ENCODE measurements at regions not wholly inside any gene's neighbourhood (a gene's known extent, or its start where the extent isn't known, plus 50 kb on each side); places are given as distances from the start of the nearest gene placed in this dataset.

DNA sequence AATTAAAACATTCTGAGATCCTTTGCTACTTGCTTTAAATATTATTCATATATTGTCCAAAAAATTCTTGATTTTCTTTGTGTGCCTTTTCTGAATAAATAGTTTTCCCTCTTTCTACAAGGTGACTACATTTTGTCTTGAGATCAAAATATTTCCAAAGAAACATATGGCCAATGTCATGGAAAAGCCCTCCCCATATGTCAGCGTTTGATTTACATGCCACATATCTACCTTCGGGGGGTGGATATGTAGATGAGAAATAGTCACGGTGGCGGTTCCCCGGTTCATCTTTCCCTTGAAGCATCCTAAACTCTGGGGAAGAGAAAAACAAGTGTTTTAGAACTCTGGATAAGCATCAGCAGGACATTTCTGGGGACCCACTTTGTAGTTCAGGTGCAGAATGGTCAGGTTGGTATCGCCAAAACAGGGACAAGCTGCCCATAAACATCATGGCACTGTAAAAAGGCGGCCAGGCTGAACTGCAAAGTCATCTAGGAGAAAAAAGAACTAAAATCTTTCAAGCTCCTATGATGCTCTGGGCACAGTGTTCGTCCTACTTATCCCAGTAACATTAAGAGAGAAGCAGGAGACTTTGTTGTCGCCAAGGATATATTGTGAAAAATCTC is 91.5 kb downstream of the MEX3B start:
- intact Hi-C loops (cut with micrococcal nuclease): no loop called here
- H3K27ac ChIP-seq (replicated peaks): no peak overlapping the region
- no peak for DNase-seq
- TF ChIP-seq, protein P1, sequence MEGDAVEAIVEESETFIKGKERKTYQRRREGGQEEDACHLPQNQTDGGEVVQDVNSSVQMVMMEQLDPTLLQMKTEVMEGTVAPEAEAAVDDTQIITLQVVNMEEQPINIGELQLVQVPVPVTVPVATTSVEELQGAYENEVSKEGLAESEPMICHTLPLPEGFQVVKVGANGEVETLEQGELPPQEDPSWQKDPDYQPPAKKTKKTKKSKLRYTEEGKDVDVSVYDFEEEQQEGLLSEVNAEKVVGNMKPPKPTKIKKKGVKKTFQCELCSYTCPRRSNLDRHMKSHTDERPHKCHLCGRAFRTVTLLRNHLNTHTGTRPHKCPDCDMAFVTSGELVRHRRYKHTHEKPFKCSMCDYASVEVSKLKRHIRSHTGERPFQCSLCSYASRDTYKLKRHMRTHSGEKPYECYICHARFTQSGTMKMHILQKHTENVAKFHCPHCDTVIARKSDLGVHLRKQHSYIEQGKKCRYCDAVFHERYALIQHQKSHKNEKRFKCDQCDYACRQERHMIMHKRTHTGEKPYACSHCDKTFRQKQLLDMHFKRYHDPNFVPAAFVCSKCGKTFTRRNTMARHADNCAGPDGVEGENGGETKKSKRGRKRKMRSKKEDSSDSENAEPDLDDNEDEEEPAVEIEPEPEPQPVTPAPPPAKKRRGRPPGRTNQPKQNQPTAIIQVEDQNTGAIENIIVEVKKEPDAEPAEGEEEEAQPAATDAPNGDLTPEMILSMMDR (IDR thresholded peaks at IDR 0.05; ENCODE audit: borderline replicate concordance): no peak
- no peaks in the 10 kb centered on the region for H3K27me3 ChIP-seq (ENCODE audit: low read depth)
- H3K4me3 ChIP-seq: no peak overlapping the region
- no peaks in the 10 kb centered on the region for H3K36me3 ChIP-seq
- H3K4me1 ChIP-seq: peaks cover 12% of the 10 kb centered on the region
- H3K9me3 ChIP-seq (replicated peaks): no peaks in the 10 kb centered on the region

DNA sequence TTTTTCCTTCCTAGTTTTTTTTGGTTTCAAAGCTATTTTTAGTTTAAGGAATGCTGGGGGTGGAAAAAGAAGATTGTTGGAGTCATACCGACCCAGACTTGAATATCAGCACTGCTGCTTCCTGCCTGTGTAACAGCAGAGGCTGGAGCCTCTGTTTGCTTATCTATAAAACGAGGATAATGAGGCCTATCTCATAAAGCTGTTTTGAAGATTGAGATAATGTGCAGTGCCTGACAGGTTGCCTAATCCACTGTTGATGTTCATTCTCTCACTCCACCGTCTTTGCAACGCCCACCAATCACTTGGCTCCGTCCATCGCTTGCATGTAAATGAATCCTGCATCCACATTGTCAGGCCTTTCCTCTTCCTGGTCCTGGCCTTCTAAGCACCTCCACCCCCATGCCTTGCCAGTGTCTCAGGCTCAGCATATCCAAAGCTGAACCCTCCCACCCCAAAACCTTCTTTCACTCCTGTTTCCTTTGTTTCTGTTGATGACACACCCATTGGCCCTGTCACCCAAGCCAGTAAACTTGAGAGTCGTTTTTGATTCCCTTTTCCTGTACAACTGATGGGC is 94.9 kb downstream of the MEX3B start:
- Histone ChIP-seq H3K27ac (replicated peaks) (no peak overlapping the region), H3K27me3 (ENCODE audit: low read depth) (no peaks in the 10 kb centered on the region), H3K4me3 (no peak overlapping the region), H3K36me3 (no peaks in the 10 kb centered on the region), H3K9me3 (replicated peaks) (no peaks in the 10 kb centered on the region), H3K4me1 (peaks cover 11% of the 10 kb centered on the region)
- intact Hi-C loops (cut with micrococcal nuclease): no loop called here
- TF ChIP-seq, protein P1 (IDR thresholded peaks at IDR 0.05; ENCODE audit: borderline replicate concordance): no peak
- no peak for DNase-seq

DNA sequence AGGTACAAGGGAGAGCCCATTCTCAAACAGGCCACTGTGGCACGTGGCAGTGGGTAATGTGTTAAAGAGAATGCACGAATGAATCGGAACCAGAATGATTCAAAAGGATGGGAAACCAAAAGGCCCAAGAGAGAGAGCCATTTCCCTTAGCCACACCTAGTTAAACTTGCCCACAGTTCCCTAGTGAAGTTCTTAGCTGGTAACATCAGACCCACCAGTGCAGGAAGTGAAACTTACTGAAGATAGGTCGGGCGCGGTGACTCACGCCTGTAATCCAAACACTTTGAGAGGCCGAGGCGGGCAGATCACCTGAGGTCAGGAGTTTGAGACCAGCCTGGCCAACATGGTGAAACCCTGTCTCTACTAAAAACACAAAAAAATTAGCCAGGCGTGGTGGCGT is 97.1 kb downstream of the MEX3B start:
- Histone ChIP-seq H3K27me3 (ENCODE audit: low read depth) (no peaks in the 10 kb centered on the region), H3K36me3 (no peaks in the 10 kb centered on the region), H3K27ac (replicated peaks) (no peak overlapping the region), H3K4me1 (peaks cover 8% of the 10 kb centered on the region), H3K4me3 (no peak overlapping the region), H3K9me3 (replicated peaks) (no peaks in the 10 kb centered on the region)
- no peak for DNase-seq
- TF ChIP-seq, protein P1 (IDR thresholded peaks at IDR 0.05; ENCODE audit: borderline replicate concordance): no peak
- intact Hi-C loops (cut with micrococcal nuclease): no loop called here

DNA sequence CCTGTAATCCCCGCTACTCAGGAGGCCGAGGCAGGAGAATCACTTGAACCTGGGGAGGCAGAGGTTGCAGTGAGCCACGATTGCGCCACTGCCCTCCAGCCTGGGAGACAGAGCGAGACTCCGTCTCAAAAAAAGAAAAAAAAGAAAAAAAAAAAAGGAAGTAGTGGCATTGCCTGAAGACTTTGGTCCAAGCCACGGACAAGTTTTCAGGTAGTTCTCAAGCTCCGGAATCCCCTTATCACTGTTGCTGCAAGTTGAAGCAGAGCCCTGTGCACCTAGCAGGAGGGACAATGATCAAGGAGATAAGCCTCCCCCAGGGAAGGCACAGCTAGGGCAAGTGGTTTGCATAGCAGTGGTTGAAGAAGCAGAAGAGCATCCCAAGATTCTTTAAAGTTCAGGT is 97.6 kb downstream of the MEX3B start:
- intact Hi-C loops (cut with micrococcal nuclease): no loop called here
- TF ChIP-seq, protein P1 (IDR thresholded peaks at IDR 0.05; ENCODE audit: borderline replicate concordance): no peak
- H3K36me3 ChIP-seq: no peaks in the 10 kb centered on the region
- H3K27me3 ChIP-seq (ENCODE audit: low read depth): no peaks in the 10 kb centered on the region
- H3K9me3 ChIP-seq (replicated peaks): no peaks in the 10 kb centered on the region
- no peak for DNase-seq
- peaks cover 8% of the 10 kb centered on the region for H3K4me1 ChIP-seq
- H3K4me3 ChIP-seq: no peak overlapping the region
- H3K27ac ChIP-seq (replicated peaks): no peak overlapping the region

DNA sequence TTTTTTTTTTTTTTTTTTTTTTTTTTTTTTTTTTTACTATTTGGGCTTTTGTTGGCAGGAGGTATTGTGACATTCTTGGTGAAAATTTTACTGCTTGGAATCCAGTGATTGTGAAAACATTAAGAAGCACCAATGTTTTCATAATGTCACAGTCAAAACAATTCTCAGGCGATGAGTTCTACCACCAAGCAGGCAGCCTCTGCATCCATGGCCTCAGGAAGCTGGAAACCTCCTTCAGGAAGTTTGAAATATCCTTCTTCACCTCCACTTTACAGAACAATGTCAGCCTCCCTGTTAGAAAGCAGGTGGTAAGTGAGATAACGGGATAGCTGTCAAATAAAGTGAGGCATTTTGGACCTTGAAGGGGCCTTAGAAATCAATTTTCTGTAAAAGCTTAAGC is 98.3 kb downstream of the MEX3B start:
- Histone ChIP-seq H3K27ac (replicated peaks) (no peak overlapping the region), H3K9me3 (replicated peaks) (no peaks in the 10 kb centered on the region), H3K36me3 (no peaks in the 10 kb centered on the region), H3K4me3 (no peak overlapping the region), H3K4me1 (peaks cover 8% of the 10 kb centered on the region), H3K27me3 (ENCODE audit: low read depth) (no peaks in the 10 kb centered on the region)
- intact Hi-C loops (cut with micrococcal nuclease): no loop called here
- TF ChIP-seq, protein P1 (IDR thresholded peaks at IDR 0.05; ENCODE audit: borderline replicate concordance): no peak
- no peak for DNase-seq
